Muscle of arm (tissue), 1 donor: ENCODE measurements at regions not wholly inside any gene's neighbourhood (a gene's known extent, or its start where the extent isn't known, plus 50 kb on each side); places are given as distances from the start of the nearest gene placed in this dataset.

Experiments used
- DNase-seq: peaks from one replicate; pipeline ENCODE4 v3.0.0-alpha.2; 2013

DNA sequence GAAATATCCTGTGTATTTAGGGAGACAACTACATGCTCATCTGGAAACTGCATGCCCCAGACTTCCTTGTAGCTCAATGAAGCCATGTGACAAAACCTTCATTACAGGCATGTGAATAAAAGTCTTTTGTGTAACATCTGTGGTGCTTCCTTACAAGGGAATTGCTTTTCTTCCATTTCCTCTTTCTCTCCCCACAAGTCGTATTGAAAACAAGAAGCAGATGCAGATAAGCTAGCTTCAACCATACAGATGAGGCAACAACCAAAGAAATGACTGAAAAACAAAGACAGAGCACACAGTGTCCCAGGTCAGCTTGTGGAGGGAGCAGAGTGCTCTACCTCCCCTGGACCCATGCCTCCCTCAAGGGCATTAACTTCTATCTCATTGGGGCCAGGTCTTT, 115.8 kb upstream of the INPP4B start:
- no peak for DNase-seq

DNA sequence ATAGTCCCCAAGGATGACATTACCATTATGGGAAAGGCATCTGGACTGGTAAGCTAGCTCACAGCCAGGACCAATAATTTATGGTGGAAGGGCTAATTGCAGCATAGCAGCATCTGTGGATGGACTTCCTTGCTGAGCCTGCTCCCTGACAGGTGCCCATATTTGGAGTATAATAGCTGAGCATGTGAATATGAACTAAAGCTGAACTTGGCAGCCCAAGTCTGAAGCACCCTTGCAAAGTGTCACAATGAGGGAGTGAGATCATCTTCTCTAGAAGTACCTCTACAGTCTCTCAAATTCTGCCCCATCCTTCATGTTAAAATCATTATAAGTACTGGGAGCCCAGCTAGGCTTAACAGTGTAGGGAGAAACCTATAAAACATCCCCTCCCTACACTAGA, 128.2 kb upstream of the INPP4B start:
- no peak for DNase-seq

DNA sequence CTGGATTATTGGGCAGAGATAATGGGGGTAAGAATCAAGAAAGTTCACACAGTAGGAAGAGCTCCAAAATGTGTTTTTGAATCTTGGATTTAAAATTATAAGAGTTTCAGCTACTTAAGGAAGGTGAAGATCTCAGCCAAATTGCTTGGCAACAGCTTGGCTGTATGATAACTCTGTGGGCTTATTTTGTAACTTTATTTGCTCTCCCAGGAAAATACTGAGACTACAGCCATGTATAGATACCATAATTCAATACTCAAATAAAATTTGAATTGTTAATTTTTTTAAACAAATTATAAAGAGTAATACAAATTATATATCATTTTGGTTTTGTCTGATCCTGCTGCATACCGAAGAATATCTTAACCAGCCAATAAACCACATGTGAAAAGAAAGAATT, 129.5 kb upstream of the INPP4B start:
- no peak for DNase-seq

DNA sequence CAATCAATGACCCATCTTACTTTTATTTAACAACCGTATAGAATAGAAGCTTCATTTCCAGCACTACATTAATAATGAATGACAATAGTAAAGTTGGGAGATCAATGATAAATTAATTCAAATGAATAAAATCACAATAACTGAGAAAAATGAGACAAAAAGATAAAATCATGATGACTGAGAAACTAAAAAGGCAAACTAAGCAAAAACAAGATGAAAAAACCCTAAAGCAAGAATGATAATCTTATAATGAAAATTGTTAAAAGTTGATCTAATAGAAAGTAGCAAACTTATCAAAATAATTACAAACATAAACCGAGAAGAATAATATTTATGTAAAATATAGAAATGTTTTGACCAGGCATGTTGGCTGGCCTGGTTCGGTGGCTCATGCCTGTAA, 130.4 kb upstream of the INPP4B start:
- no peak for DNase-seq

DNA sequence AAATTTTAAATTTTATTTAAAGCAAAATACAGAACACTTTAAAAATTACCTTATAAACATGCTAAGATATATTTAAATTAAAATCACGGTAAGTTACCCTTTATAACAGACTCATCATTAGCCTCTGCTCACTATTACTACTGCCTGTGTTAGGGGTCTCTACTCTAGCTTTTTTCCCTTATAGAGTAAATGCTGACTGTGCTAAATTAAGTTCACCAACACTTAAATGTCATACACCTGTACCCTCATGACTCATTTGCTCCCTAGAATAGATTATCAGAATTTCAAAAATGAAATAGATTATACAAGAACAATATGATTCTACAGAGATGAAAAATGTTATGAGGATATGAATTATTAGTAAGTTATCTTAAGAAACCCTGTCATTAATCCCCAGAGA, 131.1 kb upstream of the INPP4B start:
- no peak for DNase-seq

DNA sequence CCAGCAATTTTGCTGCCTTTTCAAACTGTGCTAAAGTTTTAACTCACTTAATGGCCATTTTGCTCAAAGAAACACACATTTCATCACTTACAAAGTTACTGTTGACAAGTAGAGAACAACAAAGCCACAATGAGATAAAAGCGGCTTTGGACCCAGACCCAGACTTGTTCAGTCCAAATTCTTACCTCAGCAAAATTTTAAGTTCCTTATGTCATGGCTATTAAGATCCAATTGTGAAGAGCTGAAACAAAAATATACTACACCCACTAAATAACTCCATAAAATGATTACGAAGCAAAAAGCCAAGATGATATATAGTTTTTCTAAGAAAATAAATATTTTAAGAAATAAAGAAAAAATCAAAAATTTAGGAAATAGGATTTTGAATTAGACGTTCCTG, 137.0 kb upstream of the INPP4B start:
- no peak for DNase-seq

DNA sequence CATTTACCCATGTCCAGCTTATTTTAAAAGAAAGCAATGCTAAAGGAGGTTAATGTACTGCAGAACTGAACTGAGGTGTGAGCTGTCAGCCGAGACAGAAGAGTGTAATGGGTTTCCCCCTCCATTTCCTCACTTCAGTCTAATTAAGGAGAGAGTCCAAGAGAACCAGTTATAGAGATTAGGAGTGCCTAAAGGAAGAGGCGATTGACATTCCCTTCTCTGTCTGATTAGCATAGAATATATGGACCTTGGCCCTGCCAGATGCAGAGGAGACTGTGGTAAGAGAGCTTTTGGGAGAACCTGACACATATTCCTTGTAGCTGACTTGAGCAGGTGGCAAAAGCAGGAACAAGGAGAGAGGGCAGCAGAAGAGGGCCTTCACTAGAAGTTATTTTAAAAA, 137.5 kb upstream of the INPP4B start:
- DNase-seq: no peak

DNA sequence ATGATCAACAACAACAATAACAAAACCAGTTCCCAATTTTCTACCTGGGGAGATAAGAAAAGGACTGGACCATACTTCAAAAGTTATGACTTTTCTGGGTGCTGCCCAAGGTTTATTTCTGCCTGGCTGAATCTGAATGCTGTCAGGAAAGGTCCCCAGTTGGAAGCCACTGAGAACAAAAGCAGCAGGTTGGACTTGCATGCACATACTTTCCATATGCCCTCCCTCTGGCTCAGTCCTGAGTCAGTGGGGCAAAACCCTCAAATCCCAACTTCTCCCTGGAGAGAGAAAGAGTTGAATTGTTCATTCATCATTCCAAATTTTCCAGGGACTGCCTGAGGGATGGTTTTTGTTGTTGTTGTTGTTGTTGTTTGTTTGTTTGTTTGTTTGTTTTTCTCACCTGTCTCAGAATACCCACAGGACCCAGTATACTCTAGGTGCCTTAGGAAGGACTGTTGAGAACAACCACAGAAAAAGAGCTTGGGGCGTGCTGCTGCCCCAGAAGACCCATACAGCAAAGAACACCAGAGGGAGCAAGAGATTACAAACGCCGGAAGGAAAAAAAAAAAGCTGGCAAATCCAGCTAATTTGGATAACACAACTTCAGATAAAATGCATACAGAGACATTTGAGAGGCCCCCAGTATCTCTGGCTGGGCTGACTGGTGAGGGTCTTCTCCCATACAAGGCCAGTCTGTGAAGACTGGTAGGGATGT, 138.9 kb upstream of the INPP4B start:
- DNase-seq: no peak

DNA sequence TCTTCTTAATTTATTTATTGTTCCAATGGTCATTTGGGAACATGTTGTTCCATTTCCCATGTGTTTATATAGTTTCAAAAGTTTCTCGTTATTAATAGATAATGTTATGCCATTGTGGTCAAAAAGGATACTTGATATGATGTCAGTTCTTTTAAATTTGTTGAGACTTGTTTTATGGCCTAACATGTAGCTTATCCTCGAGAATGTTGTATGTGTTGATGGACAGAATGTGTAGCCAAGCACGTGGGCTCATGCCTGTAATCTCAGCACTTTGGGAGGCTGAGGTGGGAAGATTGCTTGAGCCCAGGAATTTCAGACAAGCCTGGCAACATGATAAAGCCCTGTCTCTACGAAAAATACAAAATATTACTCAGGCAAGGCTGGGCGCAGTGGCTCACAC, 168.5 kb upstream of the USP38 start:
- DNase-seq: no peak

DNA sequence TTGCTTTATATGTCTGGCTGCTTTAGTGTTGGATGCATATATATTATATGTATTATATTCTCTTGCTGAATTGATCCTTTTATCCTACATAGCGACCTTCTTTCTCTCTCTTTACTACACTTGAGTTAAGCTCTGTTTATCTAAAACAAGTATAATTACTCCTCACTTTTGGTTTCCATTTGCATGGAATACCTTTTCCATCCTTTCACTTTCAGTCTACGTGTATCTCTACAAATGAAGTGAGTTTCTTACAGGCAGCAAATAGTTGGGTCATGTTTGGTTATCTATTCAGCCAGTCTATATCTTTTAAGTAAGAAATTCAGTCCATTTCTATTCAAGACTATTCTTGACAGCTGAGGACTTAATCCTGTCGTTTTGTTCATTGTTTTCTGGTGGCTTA, 167.5 kb upstream of the USP38 start:
- DNase-seq: no peak

DNA sequence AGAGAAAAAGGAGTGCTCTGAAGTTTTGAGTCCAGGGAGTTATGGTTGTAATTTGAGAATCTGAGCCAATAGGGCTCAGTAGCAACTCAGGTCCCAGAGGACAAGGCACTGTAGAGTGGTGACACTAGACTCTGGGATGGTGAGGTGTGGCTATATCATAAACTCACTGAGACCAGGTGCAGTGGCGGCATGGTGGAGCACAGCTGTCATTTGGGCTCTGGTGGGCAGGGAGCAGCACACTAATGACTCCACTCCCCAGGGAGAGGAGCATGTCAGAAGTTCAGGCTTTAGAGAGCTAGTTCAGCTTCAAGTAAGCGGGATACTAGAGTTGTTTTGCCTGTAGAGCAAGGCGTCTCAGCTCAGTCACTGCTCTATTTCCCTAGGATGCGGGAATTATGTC, 165.4 kb upstream of the USP38 start:
- no peak for DNase-seq

DNA sequence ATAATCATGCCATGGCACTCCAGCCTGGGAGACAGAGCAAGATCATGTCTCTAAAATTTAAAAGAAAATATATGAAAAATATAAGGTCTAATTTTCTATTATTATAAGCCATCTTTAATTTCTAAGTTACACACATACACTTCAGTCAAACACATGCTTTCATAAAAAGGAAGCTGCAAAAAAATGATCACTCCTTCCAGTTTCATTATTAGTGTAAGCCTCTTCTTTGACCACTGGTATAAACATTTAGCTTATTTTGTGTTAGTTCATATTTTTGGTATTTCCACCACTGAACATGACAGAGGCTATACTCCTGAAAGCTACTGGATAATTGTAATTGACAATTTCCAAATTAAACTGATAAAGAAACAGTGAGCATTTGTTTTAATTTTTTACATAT, 163.3 kb upstream of the USP38 start:
- DNase-seq: no peak

DNA sequence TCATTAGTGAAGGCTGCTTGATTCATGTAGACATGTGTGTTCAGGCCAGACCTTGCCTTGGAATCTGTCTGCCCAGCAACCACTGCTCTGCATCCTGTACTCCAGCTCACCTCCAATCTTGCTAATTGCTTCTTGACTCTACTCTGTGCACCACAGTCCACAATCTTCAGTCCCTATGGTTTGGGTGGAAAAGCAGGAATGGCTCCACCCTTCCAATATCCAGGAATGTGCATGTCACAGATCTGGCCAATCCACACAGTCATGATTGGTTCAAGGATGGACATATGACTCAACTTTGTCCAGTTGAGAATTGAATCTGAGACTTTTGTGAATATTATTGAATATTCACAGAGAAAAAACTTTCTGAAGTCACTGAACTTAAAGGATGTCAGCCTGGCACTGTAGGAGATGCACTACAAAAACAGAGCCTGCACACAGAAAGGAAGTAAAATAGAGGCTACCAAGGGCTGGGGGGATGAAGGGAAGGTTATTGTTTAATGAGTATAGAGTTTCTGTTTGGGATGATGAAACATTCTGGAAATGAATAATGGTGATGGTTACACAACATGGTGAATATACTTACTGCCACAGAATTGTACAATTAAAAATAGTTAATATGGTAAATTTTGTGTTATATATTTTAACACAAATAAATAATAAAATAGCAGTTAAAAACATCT, 161.3 kb upstream of the USP38 start:
- DNase-seq: no peak

DNA sequence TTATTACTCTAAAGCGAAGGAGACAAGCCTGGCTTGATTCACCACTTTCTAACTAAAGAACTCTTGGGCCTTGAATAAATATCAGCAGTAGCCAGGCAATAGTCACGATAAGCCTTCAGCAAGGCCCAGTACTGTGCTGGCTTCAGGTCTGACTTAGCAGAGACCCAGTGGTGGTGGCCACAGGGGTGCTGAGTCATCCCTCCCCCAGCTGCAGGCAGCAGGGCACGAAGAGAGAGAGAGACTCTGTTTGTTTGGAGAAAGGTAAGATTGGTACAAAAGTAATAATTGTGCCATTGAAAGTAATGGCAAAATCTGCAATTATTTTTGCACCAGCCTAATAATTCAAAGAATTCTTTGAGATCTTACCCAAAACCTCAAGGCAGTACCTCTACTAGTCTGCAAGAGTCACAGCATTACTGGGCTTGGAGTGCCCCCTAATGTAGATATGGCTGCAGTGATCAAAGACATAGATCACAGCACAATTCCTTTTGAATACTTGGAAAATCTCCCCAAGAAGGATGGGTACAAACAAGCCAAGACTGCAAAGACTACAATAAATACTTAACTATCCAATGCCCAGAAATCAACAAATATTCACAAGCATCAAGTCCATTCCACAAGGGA, 159.5 kb upstream of the USP38 start:
- no peak for DNase-seq

DNA sequence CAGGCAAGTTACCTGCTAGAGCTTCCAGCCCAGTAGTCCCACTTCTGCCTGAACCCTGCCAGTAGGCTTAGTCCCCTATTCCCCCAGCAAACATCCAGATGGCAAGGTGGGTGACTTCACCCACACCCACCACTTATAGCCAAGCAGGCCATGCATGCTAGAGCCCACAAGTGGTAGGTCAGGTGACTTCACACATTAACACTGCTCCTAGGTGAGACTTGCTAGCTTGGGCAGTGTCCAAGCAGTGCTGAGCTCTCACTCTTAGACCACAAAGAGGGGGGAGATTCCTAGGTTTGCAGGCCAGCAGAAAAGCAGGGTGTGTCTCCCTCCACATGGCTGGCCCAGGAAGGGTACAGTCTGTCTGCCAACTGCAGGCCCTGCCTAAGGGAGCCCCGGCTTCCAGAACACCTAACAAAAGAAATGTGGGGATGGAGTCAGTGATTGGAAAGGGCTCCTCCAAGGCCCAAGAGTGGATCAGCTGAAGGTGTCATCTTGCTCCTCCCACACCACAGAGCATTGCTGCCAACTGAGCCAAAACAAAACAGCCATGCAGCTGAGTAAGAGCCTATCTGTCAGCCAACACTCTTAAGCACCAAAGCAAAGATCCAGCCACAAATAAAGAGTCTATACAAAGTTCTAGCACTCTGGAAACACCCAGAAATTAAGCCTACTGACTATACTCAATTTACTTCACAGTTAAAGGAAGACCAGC, 158.1 kb upstream of the USP38 start:
- DNase-seq: no peak

DNA sequence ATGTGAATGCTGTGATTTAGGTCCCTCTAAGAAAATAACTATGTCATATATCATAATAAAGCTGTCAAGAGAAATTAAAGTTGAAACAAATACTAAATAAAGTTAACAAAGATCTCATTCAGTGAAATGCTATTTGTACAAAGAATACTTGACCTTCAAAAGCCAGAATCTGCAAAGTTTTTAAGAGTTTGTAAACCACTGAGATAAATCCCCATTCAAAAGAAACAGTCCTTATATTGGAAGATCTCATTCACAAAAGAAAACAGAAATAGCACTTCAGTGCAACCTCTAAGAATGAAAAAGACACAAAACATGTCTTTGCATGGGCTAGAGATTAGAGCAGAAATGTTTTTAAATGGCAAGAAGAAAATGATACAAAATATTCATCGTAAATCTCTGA, 149.1 kb upstream of the USP38 start:
- DNase-seq: no peak

DNA sequence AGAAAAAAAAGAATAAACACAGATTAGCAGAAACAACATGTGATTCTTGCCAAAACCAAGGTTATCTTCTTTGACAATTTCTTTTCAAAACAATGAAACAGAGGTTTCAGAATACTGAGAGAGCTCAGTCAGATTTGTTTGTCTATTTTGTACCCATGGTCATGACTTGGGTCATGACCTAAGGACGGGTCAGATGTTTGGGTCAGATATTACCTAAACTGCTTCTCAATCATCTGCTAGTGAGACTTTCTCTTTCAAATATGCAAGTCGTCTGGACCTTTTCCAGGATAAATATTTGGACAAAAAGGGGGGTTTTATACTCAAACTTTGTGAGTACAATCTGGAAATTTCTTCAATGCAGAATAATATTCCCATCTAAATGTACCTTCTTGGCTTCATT, 148.3 kb upstream of the USP38 start:
- DNase-seq: no peak

DNA sequence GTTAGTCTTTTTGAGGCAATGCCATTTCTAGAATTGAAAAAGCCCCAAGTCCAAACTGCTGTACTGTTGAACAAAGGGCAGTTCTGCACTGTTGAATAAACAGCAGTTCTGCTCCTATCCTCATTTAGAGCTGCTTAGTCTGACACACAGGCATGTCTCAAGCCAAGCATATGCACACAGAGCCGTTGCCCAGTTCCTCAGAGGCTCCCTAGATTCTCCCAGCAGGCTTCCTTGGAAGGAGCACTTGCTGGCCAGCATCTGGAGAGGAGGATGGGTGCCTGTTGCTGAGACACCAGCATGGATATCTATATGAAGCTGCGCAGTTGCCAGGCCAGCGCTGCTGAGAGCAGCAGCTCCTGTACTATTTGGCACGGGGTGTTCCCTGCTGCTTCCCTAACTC, 138.3 kb upstream of the USP38 start:
- peak; percentile 7 for DNase-seq

DNA sequence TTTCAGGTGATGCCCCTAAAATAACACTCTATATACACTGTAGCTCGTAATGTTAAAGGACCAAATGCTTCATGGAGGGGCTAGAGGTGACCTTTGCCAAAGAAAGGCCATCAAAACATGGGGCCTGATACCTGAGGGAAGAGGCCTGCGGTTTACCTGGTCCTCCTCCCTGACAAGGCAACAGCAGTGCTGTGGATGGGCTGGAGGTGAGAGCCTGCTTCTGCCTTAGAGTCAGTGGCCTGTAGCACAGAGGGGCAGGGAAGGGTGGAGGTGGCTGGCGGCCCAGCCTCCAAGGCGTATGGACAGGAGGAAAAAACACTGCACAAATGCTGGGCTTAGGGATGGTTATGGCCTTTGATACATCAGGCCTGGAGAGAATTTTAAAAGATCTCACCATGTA, 137.8 kb upstream of the USP38 start:
- DNase-seq: no peak

DNA sequence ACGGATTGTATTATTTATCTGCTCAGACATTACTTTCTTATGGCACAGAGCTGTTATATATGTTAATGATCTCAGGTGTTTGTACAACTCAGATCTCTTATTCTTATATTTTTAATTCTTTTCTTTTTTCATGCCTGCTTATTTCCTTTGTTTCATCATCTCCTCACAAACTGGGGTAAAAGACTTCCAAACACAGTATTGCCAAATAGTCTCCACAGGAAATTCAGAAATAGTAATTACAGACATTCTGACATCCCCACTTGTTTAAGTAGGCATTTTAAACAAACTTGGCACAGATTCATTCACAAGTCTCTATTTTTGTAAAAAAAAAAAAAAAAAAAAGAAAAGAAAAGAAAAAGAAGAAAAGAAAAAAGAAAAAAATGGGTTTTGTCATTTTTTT, 129.7 kb upstream of the USP38 start:
- no peak for DNase-seq

DNA sequence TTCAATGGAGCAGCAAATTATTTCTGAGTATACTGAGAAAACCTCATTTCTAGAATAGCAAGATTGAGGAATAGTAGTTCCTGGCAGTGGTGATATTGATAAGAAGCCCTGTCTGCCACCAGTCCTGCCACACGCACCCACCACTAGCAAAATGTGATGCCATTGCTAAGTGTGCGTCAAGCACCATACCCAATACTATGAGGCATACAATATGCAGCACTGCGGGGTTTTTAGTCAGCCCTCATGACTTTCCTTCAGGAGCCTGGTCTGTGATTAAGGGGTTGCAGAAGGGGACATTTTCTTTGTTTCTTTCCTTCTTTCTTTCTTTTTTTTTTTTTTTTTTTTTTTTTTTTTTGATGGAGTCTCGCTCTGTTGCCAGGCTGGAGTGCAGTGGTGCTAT, 128.7 kb upstream of the USP38 start:
- no peak for DNase-seq

DNA sequence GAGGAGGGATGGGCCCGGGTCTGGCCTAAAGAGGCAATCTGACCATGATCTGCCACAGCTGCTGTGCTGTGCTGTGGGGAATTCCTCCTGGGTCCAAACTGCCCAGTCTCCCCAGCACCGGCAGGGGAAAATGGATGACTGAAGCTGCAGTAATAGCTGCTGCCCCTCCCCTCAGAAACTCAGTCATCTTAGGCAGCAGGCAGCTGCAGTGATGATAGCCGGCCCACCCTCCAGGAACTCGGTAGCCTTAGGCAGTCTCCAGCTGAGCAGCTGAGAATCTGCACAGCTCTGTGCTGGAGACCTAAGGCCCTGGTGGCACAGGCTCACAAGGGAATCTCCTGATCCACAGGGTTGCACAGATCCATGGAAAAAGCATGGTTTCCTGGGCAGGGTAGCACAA, 113.4 kb upstream of the USP38 start:
- no peak for DNase-seq

DNA sequence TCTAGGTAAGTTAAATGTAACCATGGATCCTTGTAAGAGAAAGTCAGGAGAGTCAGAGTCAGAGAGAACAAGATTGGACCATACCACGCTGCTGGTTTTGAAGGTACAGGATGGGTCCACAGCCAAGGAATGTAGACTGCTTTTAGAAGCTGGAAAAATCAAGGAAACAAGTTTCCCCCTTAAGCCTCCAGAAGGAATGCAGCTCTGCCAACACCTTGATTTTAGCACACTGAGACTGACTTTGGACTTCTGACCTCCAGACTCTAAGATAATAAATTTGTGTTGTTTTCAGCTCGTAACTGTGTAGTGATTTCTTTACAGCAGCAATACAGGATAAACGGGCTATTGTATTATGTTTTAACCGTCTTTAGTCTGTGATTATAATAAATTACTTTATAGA, 108.0 kb upstream of the USP38 start:
- no peak for DNase-seq
